Suprapubic skin (tissue), 3 donors: ENCODE measurements at regions not wholly inside any gene's neighbourhood (a gene's known extent, or its start where the extent isn't known, plus 50 kb on each side); places are given as distances from the start of the nearest gene placed in this dataset.

ENCODE experiments used
- EP300 ChIP-seq: sonication (generic); formaldehyde crosslinking; IDR thresholded peaks from one replicate; pipeline ENCODE4 v1.6.1; 2017; ENCODE audit warnings: antibody characterized with exemption
- TF ChIP-seq, protein P1 (sequence below), 2 donors: fragments of 200-600 bp in 1 of 2; fragments of 450-650 bp in 1 of 2; sonication (generic) in 1 of 2; IDR thresholded peaks; one replicate each; pipeline ENCODE4 v1.5.1; 2016 to 2019; ENCODE audit warnings: antibody characterized with exemption in 2 of 2, mild to moderate bottlenecking in 1 of 2, moderate library complexity in 1 of 2

DNA sequence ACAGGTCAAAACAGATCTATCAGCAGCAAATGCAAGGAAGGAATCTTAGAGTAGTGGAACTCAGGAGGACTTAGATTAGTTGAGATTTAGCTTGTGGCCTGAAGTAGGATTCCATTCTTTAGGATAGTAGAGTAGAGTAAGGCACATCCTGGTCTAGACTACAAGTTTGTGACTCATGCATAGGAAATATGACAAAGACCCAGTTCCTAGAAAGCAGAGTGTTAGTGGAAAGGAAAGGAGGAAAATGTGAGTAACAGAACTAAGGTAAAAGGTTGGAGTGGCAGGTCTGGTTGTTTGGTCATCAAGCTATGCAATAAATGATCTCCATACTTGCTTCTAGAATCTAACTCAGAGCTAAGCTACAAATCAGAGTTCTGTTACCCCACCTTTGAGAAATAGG is 595.0 kb downstream of the ACTRT1 start:
- no peak for TF ChIP-seq EP300
- TF ChIP-seq, protein P1, sequence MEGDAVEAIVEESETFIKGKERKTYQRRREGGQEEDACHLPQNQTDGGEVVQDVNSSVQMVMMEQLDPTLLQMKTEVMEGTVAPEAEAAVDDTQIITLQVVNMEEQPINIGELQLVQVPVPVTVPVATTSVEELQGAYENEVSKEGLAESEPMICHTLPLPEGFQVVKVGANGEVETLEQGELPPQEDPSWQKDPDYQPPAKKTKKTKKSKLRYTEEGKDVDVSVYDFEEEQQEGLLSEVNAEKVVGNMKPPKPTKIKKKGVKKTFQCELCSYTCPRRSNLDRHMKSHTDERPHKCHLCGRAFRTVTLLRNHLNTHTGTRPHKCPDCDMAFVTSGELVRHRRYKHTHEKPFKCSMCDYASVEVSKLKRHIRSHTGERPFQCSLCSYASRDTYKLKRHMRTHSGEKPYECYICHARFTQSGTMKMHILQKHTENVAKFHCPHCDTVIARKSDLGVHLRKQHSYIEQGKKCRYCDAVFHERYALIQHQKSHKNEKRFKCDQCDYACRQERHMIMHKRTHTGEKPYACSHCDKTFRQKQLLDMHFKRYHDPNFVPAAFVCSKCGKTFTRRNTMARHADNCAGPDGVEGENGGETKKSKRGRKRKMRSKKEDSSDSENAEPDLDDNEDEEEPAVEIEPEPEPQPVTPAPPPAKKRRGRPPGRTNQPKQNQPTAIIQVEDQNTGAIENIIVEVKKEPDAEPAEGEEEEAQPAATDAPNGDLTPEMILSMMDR (IDR thresholded peaks at IDR 0.05), result no peak
